ENCODE measurements at regions not wholly inside any gene's neighbourhood (a gene's known extent, or its start where the extent isn't known, plus 50 kb on each side); places are given as distances from the start of the nearest gene placed in this dataset.

DNA sequence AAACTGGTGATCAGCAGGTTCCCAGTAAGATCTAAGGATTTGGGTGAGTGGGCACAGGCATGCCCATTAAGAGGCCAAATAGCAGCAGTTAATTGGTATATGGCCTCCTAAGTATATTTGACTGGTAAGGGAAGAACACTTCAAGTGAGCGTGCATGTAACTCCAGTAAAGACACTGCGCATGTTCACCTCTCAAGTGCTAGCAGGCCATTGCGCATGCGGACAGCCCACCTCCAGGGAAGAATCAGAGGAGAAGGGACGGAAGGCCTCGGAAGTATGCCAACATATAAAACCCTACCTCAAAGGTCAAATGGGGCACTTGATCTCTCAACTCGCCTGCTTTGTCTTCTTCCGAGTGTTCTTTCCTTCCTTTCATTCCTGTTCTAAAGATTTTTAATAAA is 118.0 kb downstream of the ARL5B start:
- Histone ChIP-seq H3K9ac (ENCODE audit: low read length) (no peak overlapping the region), H3K9me2 (ENCODE audit: insufficient read depth, low read length) (no peaks in the 10 kb centered on the region), H3K36me3 (ENCODE audit: insufficient read depth, low read length) (no peaks in the 10 kb centered on the region), H2AFZ (ENCODE audit: low read depth, low read length) (no peak overlapping the region), H3F3A (ENCODE audit: insufficient read depth, low read length, poor library complexity, severe bottlenecking) (no peaks in the 10 kb centered on the region), H3K27me3 (ENCODE audit: insufficient read depth, low read depth, low read length) (no peaks in the 10 kb centered on the region), H4K20me1 (ENCODE audit: insufficient read depth) (no peaks in the 10 kb centered on the region), H3K9me3 (ENCODE audit: low read length) (no peaks in the 10 kb centered on the region), H3K79me2 (replicated peaks; ENCODE audit: insufficient read depth, low read length) (no peaks in the 10 kb centered on the region), H3K4me2 (ENCODE audit: low read length) (no peak overlapping the region), H3K4me3 (ENCODE audit: low read length) (no peak overlapping the region), H3K27ac (ENCODE audit: low read length) (no peak overlapping the region)
- TF ChIP-seq TAF1 (IDR thresholded peaks at IDR 0.05; ENCODE audit: low read depth) (no peak), MXI1 (conservative IDR thresholded peaks at IDR 0.05; ENCODE audit: poor library complexity, severe bottlenecking) (no peak), EP300 (conservative IDR thresholded peaks at IDR 0.05; ENCODE audit: poor library complexity, severe bottlenecking) (no peak), POLR2AphosphoS5 (IDR thresholded peaks at IDR 0.05) (no peak)
- TF ChIP-seq, protein P1, sequence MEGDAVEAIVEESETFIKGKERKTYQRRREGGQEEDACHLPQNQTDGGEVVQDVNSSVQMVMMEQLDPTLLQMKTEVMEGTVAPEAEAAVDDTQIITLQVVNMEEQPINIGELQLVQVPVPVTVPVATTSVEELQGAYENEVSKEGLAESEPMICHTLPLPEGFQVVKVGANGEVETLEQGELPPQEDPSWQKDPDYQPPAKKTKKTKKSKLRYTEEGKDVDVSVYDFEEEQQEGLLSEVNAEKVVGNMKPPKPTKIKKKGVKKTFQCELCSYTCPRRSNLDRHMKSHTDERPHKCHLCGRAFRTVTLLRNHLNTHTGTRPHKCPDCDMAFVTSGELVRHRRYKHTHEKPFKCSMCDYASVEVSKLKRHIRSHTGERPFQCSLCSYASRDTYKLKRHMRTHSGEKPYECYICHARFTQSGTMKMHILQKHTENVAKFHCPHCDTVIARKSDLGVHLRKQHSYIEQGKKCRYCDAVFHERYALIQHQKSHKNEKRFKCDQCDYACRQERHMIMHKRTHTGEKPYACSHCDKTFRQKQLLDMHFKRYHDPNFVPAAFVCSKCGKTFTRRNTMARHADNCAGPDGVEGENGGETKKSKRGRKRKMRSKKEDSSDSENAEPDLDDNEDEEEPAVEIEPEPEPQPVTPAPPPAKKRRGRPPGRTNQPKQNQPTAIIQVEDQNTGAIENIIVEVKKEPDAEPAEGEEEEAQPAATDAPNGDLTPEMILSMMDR (IDR thresholded peaks at IDR 0.05; ENCODE audit: poor library complexity, severe bottlenecking): no peak
- TF ChIP-seq, protein P2, sequence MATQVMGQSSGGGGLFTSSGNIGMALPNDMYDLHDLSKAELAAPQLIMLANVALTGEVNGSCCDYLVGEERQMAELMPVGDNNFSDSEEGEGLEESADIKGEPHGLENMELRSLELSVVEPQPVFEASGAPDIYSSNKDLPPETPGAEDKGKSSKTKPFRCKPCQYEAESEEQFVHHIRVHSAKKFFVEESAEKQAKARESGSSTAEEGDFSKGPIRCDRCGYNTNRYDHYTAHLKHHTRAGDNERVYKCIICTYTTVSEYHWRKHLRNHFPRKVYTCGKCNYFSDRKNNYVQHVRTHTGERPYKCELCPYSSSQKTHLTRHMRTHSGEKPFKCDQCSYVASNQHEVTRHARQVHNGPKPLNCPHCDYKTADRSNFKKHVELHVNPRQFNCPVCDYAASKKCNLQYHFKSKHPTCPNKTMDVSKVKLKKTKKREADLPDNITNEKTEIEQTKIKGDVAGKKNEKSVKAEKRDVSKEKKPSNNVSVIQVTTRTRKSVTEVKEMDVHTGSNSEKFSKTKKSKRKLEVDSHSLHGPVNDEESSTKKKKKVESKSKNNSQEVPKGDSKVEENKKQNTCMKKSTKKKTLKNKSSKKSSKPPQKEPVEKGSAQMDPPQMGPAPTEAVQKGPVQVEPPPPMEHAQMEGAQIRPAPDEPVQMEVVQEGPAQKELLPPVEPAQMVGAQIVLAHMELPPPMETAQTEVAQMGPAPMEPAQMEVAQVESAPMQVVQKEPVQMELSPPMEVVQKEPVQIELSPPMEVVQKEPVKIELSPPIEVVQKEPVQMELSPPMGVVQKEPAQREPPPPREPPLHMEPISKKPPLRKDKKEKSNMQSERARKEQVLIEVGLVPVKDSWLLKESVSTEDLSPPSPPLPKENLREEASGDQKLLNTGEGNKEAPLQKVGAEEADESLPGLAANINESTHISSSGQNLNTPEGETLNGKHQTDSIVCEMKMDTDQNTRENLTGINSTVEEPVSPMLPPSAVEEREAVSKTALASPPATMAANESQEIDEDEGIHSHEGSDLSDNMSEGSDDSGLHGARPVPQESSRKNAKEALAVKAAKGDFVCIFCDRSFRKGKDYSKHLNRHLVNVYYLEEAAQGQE (IDR thresholded peaks at IDR 0.05; ENCODE audit: borderline replicate concordance): no peak

DNA sequence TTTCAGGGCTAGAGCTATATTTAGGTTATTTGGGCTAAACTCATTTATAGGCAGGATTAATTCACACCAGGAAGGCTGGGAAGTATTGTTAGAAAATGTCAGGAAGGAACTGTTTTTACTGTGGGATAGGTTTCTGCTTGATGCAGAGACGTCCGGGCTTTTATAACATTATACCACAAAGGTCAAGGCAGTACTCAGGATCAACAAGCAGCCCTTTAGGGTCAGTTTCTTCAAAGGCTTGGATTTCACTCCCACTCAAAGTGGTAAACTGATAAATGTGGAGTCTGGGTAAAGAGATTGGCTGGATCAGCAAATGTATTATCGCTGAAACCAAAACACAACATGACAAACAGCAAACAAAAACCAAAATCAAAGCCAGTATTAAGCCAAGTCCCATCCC is 127.2 kb downstream of the ARL5B start:
- Histone ChIP-seq H3K4me2 (ENCODE audit: low read length) (no peak overlapping the region), H3K9me2 (ENCODE audit: insufficient read depth, low read length) (no peaks in the 10 kb centered on the region), H3K36me3 (ENCODE audit: insufficient read depth, low read length) (no peaks in the 10 kb centered on the region), H3F3A (ENCODE audit: insufficient read depth, low read length, poor library complexity, severe bottlenecking) (no peaks in the 10 kb centered on the region), H3K4me3 (ENCODE audit: low read length) (no peak overlapping the region), H3K27me3 (ENCODE audit: insufficient read depth, low read depth, low read length) (no peaks in the 10 kb centered on the region), H3K79me2 (replicated peaks; ENCODE audit: insufficient read depth, low read length) (no peaks in the 10 kb centered on the region), H2AFZ (ENCODE audit: low read depth, low read length) (no peak overlapping the region), H4K20me1 (ENCODE audit: insufficient read depth) (no peaks in the 10 kb centered on the region), H3K27ac (ENCODE audit: low read length) (no peak overlapping the region), H3K9me3 (ENCODE audit: low read length) (no peaks in the 10 kb centered on the region), H3K9ac (ENCODE audit: low read length) (no peak overlapping the region)
- no peak for TF ChIP-seq SMC3 (conservative IDR thresholded peaks at IDR 0.05; ENCODE audit: poor library complexity)
- no peak for TF ChIP-seq POLR2AphosphoS5 (IDR thresholded peaks at IDR 0.05)
- no peak for TF ChIP-seq EZH2 (IDR thresholded peaks at IDR 0.05; ENCODE audit: borderline replicate concordance, insufficient read depth, low read length, poor library complexity, severe bottlenecking)
- no peak for TF ChIP-seq MXI1 (conservative IDR thresholded peaks at IDR 0.05; ENCODE audit: poor library complexity, severe bottlenecking)
- TF ChIP-seq TAF1 (IDR thresholded peaks at IDR 0.05; ENCODE audit: low read depth): no peak
- TF ChIP-seq RAD21 (conservative IDR thresholded peaks at IDR 0.05): no peak
- TF ChIP-seq, protein P1 (IDR thresholded peaks at IDR 0.05; ENCODE audit: poor library complexity, severe bottlenecking): no peak
- TF ChIP-seq, protein P2 (IDR thresholded peaks at IDR 0.05; ENCODE audit: borderline replicate concordance): no peak
- no peak for TF ChIP-seq EP300 (conservative IDR thresholded peaks at IDR 0.05; ENCODE audit: poor library complexity, severe bottlenecking)
